Neuronal stem cell (in vitro differentiated cells): ENCODE measurements at regions not wholly inside any gene's neighbourhood (a gene's known extent, or its start where the extent isn't known, plus 50 kb on each side); places are given as distances from the start of the nearest gene placed in this dataset.
A peak's percentile ranks its signal among the peaks of the same experiment; 100 is the strongest.

Experiments
- DNase-seq: peaks from one replicate; pipeline ENCODE4 v3.0.0-alpha.2; 2013; ENCODE audit warnings: low spot score
- H2AFZ ChIP-seq: one replicate; pipeline ENCODE4 v1.6.1; 2013; ENCODE audit warnings: mild to moderate bottlenecking, low read length, inconsistent platforms
- H2AK5ac ChIP-seq: 2 replicates; pipeline ENCODE4 v1.6.1; 2013; ENCODE audit warnings: low read depth, mild to moderate bottlenecking, inconsistent platforms, low read length, moderate library complexity, mixed read lengths
- H2BK120ac ChIP-seq: 2 replicates; pipeline ENCODE4 v1.6.1; 2013; ENCODE audit warnings: low read depth, mild to moderate bottlenecking, inconsistent platforms, low read length, moderate library complexity, mixed read lengths
- H2BK12ac ChIP-seq: one replicate; pipeline ENCODE4 v1.6.1; 2013; ENCODE audit warnings: low read length, inconsistent platforms
- H2BK15ac ChIP-seq: 2 replicates; pipeline ENCODE4 v1.6.1; 2013; ENCODE audit warnings: mild to moderate bottlenecking, low read length, inconsistent platforms, mixed read lengths
- H2BK5ac ChIP-seq: one replicate; pipeline ENCODE4 v1.6.1; 2013; ENCODE audit warnings: inconsistent platforms, mild to moderate bottlenecking, low read length, moderate library complexity
- H3K14ac ChIP-seq: one replicate; pipeline ENCODE4 v1.6.1; 2013; ENCODE audit warnings: low read length, inconsistent platforms
- H3K18ac ChIP-seq: 2 replicates; pipeline ENCODE4 v1.6.1; 2013; ENCODE audit warnings: low read length, inconsistent platforms
- H3K23ac ChIP-seq: 2 replicates; pipeline ENCODE4 v1.6.1; 2013; ENCODE audit warnings: low read depth, mild to moderate bottlenecking, mixed read lengths, low read length, inconsistent platforms; ENCODE audit not compliant: poor library complexity
- H3K27ac ChIP-seq: replicated peaks from 3 replicates; pipeline ENCODE4 v1.5.1; 2013; ENCODE audit warnings: low read length, inconsistent platforms
- H3K27me3 ChIP-seq, 3 experiments: 2 replicates each; pipeline ENCODE4 v1.6.1; 2013; ENCODE audit warnings: low read length in 3 of 3, mild to moderate bottlenecking in 2 of 3, inconsistent platforms in 1 of 3, low read depth in 1 of 3, mixed read lengths in 1 of 3, moderate library complexity in 1 of 3; ENCODE audit not compliant: control insufficient read depth in 3 of 3, insufficient read depth in 3 of 3
- H3K36me3 ChIP-seq, 2 donors: replicated peaks in 1 of 2; 2 replicates each; pipeline ENCODE4 v1.6.1; 2013; ENCODE audit warnings: low read length in 2 of 2; ENCODE audit not compliant: control insufficient read depth in 2 of 2, insufficient read depth in 2 of 2
- H3K4ac ChIP-seq: 2 replicates; pipeline ENCODE4 v1.6.1; 2013; ENCODE audit warnings: inconsistent platforms, mild to moderate bottlenecking, low read length, moderate library complexity
- H3K4me1 ChIP-seq, 2 donors: 1 replicate in 1 of 2; 2 replicates in 1 of 2; pipeline ENCODE4 v1.6.1; 2013; ENCODE audit warnings: low read length in 2 of 2, low read depth in 1 of 2; ENCODE audit not compliant: control insufficient read depth in 2 of 2, insufficient read depth in 1 of 2
- H3K4me2 ChIP-seq: one replicate; pipeline ENCODE4 v1.6.1; 2013; ENCODE audit warnings: mild to moderate bottlenecking, low read length, inconsistent platforms; ENCODE audit not compliant: insufficient read depth, poor library complexity, severe bottlenecking
- H3K4me3 ChIP-seq, 2 donors: 2 replicates each; pipeline ENCODE4 v1.5.1; 2013; ENCODE audit warnings: low read length in 2 of 2, mild to moderate bottlenecking in 2 of 2, inconsistent platforms in 1 of 2, moderate library complexity in 1 of 2
- H3K79me1 ChIP-seq: one replicate; pipeline ENCODE4 v1.6.1; 2013; ENCODE audit warnings: low read depth, mild to moderate bottlenecking, inconsistent platforms, low read length, moderate library complexity
- H3K9ac ChIP-seq: one replicate; pipeline ENCODE4 v1.6.1; 2013; ENCODE audit warnings: mild to moderate bottlenecking, low read depth, low read length, inconsistent platforms; ENCODE audit not compliant: poor library complexity
- H3K9me3 ChIP-seq, 2 donors: replicated peaks in 1 of 2; 2 replicates each; pipeline versions ENCODE3 to v1.6.1; 2013; ENCODE audit warnings: low read length in 2 of 2, mild to moderate bottlenecking in 2 of 2, inconsistent platforms in 1 of 2, low read depth in 1 of 2, mixed read lengths in 1 of 2, moderate library complexity in 1 of 2; ENCODE audit not compliant: control insufficient read depth in 2 of 2, insufficient read depth in 1 of 2
- H4K8ac ChIP-seq: one replicate; pipeline ENCODE4 v1.6.1; 2013; ENCODE audit warnings: low read depth, mild to moderate bottlenecking, inconsistent platforms, low read length, moderate library complexity
- H4K91ac ChIP-seq: one replicate; pipeline ENCODE4 v1.6.1; 2013; ENCODE audit warnings: low read length, low read depth, mild to moderate bottlenecking, inconsistent platforms; ENCODE audit not compliant: poor library complexity
- WGBS, 2 donors: extraction: QIAGEN DNeasy Blood & Tissue Kit; methylation state at CpG; one replicate each; pipeline ENCODE4 v1.1.7; 2013; ENCODE audit warnings: missing lambda C conversion rate in 2 of 2, mixed read lengths in 1 of 2; ENCODE audit not compliant: insufficient read length in 2 of 2, insufficient replicate concordance in 1 of 2; ENCODE audit errors: extremely low coverage in 2 of 2; 5-methylcytosine and 5-hydroxymethylcytosine counted together

- Histone ChIP-seq H2BK5ac (no peak overlapping the region), H2AK5ac (no peak overlapping the region), H3K18ac (no peak overlapping the region), H2BK15ac (no peak overlapping the region), H3K14ac (no peak overlapping the region), H3K4me3 (no peak overlapping the region), H3K79me1 (no peaks in the 10 kb centered on the region), H2AFZ (no peak overlapping the region), H4K91ac (no peak overlapping the region), H3K4me1 (no peaks in the 10 kb centered on the region), H3K36me3 (no peaks in the 10 kb centered on the region), H3K27me3 (no peaks in the 10 kb centered on the region), H3K9ac (no peak overlapping the region), H2BK12ac (no peak overlapping the region), H4K8ac (no peak overlapping the region), H3K27ac (no peak overlapping the region), H3K9me3 (no peaks in the 10 kb centered on the region), H3K4me2 (no peak overlapping the region), H2BK120ac (no peak overlapping the region), H3K4ac (no peak overlapping the region), H3K23ac (no peak overlapping the region)
- WGBS, 2 donors, result no CpG with 5 or more reads among the region's 9 CpGs
- DNase-seq, result no peak
Measured at GRCh38 chr5:12743582-12743981, 839.3 kb upstream of the CTNND2 start.

DNA sequence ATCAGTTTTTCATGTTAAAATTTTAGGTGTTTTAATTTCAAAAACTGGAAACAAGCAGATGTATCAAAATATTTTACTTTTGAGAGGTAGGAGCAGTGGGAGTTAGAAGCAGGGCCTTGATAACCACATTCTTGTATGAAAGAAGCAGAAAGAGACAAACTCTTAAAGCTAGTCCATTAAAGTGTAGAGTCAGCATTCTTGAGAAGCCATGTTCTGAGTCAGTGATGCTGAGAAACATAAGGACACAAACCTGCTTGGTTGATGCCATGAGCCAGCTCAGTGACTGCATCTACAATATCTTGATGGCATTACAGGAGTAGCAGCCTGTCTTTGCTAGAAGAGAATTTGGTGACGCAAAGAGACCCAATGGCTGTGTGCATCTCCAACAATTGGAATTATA is 826.1 kb upstream of the CTNND2 start:
- H2BK15ac ChIP-seq, result no peak overlapping the region
- no peak overlapping the region for H3K9ac ChIP-seq
- no peak overlapping the region for H3K14ac ChIP-seq
- H3K79me1 ChIP-seq, result no peaks in the 10 kb centered on the region
- H3K36me3 ChIP-seq, result no peaks in the 10 kb centered on the region
- no peak overlapping the region for H2BK120ac ChIP-seq
- WGBS, 2 donors, result no CpG with 5 or more reads among the region's 1 CpG
- H2BK12ac ChIP-seq, result no peak overlapping the region
- no peaks in the 10 kb centered on the region for H3K4me1 ChIP-seq
- H3K4me3 ChIP-seq, result no peak overlapping the region
- peaks cover 0 to 4% of the 10 kb centered on the region in 2 donors for H3K9me3 ChIP-seq
- no peak overlapping the region for H3K4me2 ChIP-seq
- H2AFZ ChIP-seq, result no peak overlapping the region
- no peak overlapping the region for H3K4ac ChIP-seq
- H2BK5ac ChIP-seq, result no peak overlapping the region
- no peak overlapping the region for H4K8ac ChIP-seq
- no peak overlapping the region for H4K91ac ChIP-seq
- H3K27me3 ChIP-seq, result no peaks in the 10 kb centered on the region
- no peak overlapping the region for H3K27ac ChIP-seq
- no peak overlapping the region for H3K18ac ChIP-seq
- DNase-seq, result no peak
- H3K23ac ChIP-seq, result no peak overlapping the region
- no peak overlapping the region for H2AK5ac ChIP-seq

DNA sequence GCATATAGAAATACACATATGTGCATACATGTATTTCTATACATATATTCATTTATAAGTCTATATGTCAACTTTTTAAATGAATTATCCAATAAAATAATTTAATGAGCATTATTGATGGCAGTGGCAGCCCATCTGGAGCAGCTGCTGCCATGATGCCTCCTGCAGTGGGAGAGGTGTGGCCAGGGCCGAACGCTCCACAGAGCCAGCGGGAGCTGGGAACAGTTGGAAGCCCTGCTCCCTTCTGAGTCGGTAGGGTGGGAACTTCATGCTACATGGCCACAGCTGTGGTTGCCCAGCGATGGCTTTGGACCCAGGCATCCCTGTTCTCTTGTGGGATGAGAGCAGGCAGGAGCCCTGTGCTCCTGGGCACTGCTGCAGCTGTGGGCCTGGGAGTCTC is 812.4 kb upstream of the CTNND2 start:
- H2BK120ac ChIP-seq, result no peak overlapping the region
- no peak overlapping the region for H2AK5ac ChIP-seq
- H3K36me3 ChIP-seq, result no peaks in the 10 kb centered on the region
- no peaks in the 10 kb centered on the region for H3K4me1 ChIP-seq
- DNase-seq, result no peak
- H2BK5ac ChIP-seq, result no peak overlapping the region
- H3K4me3 ChIP-seq, result no peak overlapping the region
- H3K4me2 ChIP-seq, result no peak overlapping the region
- no peak overlapping the region for H3K4ac ChIP-seq
- no peak overlapping the region for H3K27ac ChIP-seq
- H3K23ac ChIP-seq, result no peak overlapping the region
- no peak overlapping the region for H4K91ac ChIP-seq
- H3K14ac ChIP-seq, result peak overlapping the region; percentile 56
- H2BK12ac ChIP-seq, result peak overlapping the region; percentile 84
- peaks cover 0 to 2% of the 10 kb centered on the region in 2 donors for H3K9me3 ChIP-seq
- no peak overlapping the region for H4K8ac ChIP-seq
- no CpG with 5 or more reads among the region's 5 CpGs for whole genome bisulfite sequencing, 2 donors
- H3K79me1 ChIP-seq, result no peaks in the 10 kb centered on the region
- H3K18ac ChIP-seq, result peak overlapping the region; percentile 11
- H2AFZ ChIP-seq, result no peak overlapping the region
- peak overlapping the region; percentile 21 for H3K9ac ChIP-seq
- no peak overlapping the region for H2BK15ac ChIP-seq
- H3K27me3 ChIP-seq, result no peaks in the 10 kb centered on the region

- no peak overlapping the region for H2AFZ ChIP-seq
- DNase-seq, result no peak
- H2AK5ac ChIP-seq, result no peak overlapping the region
Measured at GRCh38 chr5:12707560-12707959, 803.3 kb upstream of the CTNND2 start.

More at GRCh38 chr5:12707560-12707959, 803.3 kb upstream of the CTNND2 start:
- Histone ChIP-seq H2BK15ac (no peak overlapping the region), H4K91ac (no peak overlapping the region), H3K36me3 (no peaks in the 10 kb centered on the region), H3K14ac (no peak overlapping the region), H3K4me1 (no peaks in the 10 kb centered on the region), H3K23ac (no peak overlapping the region), H3K27me3 (no peaks in the 10 kb centered on the region), H3K4me3 (no peak overlapping the region), H3K9me3 (no peaks in the 10 kb centered on the region), H4K8ac (no peak overlapping the region), H3K4ac (no peak overlapping the region), H2BK120ac (no peak overlapping the region), H3K27ac (no peak overlapping the region), H2BK5ac (no peak overlapping the region), H3K79me1 (no peaks in the 10 kb centered on the region), H2BK12ac (no peak overlapping the region), H3K9ac (no peak overlapping the region), H3K4me2 (no peak overlapping the region), H3K18ac (no peak overlapping the region)
